Activated CD4-positive, alpha-beta memory T cell treated with anti-CD3 and anti-CD28 coated beads for 36 hours (primary cell): ENCODE measurements at regions not wholly inside any gene's neighbourhood (a gene's known extent, or its start where the extent isn't known, plus 50 kb on each side); places are given as distances from the start of the nearest gene placed in this dataset.
"Not testable (repeated sequence)": the region's sequence is repeated elsewhere in the genome, so short reads cannot be mapped to it uniquely, and the experiment has no call there.

Experiments used
- CTCF ChIA-PET: fragments of 350-600 bp; sonication (Branson Sonifier 250); formaldehyde crosslinking; loops from one replicate; lab custom pipeline; 2021; ENCODE audit warnings: antibody characterized with exemption, inconsistent platforms; lab: Charles Lee
- POLR2A ChIA-PET: fragments of 350-600 bp; sonication (Branson Sonifier 250); formaldehyde crosslinking; loops from one replicate; lab custom pipeline; 2021; ENCODE audit warnings: antibody characterized with exemption; lab: Charles Lee
- DNase-seq: peaks from one replicate; pipeline ENCODE4 v3.0.0-alpha.2; 2020
- H3K27ac Mint-ChIP-seq: one replicate; pipeline ENCODE4 v1.8.0; 2021; ENCODE audit warnings: mixed read lengths
- H3K27me3 Mint-ChIP-seq: one replicate; pipeline ENCODE4 v1.8.0; 2021; ENCODE audit warnings: mixed read lengths
- H3K36me3 Mint-ChIP-seq: one replicate; pipeline ENCODE4 v1.8.0; 2021; ENCODE audit warnings: mixed read lengths
- H3K4me1 Mint-ChIP-seq: one replicate; pipeline ENCODE4 v1.8.0; 2021; ENCODE audit warnings: low read depth, mixed read lengths
- H3K4me3 Mint-ChIP-seq: one replicate; pipeline ENCODE4 v1.8.0; 2021; ENCODE audit warnings: mild to moderate bottlenecking, mixed read lengths
- H3K9me3 Mint-ChIP-seq: one replicate; pipeline ENCODE4 v1.8.0; 2021; ENCODE audit warnings: mixed read lengths
- intact Hi-C: fragments of 100-400 bp; cut with micrococcal nuclease; formaldehyde crosslinking; loops from one replicate; pipeline ENCODE4 v1.15.1; 2023

DNA sequence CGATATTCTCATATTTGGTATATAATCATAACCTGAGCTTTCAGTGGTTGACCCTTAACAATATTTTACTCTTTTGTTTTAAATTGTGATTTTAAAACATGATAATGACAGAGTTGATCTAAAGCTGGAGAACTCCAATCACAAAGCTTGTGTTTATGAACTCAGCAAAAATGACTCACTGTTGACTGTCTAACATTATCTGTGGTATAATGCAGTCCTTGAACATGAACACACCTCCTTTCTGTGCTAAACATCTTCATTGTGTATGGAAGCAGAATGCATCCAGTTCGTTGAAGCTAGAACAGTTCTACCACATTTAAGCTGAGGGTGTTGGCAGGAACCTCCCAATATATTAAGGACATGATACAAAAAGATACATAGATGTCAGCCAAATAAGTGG is 1030.2 kb upstream of the SEMA6A start:
- ChIA-PET POLR2A (no interaction called here), CTCF (interaction anchor here (0.7 kb wide), 1 partner anchor 43 kb away, joined by 4 read pairs; no protein-coding TSS in a partner anchor)
- no peak overlapping the region for H3K27ac Mint-ChIP-seq
- no peak for DNase-seq
- H3K9me3 Mint-ChIP-seq: peaks cover 6% of the 10 kb centered on the region
- intact Hi-C loops: no loop called here
- no peaks in the 10 kb centered on the region for H3K27me3 Mint-ChIP-seq
- no peaks in the 10 kb centered on the region for H3K36me3 Mint-ChIP-seq
- H3K4me3 Mint-ChIP-seq: no peak overlapping the region
- H3K4me1 Mint-ChIP-seq: no peaks in the 10 kb centered on the region

GRCh38 chr5:117599811-117600210 is 1025.2 kb upstream of the SEMA6A start:
- H3K27ac Mint-ChIP-seq, H3K9me3 Mint-ChIP-seq, POLR2A ChIA-PET, intact Hi-C loops, H3K4me3 Mint-ChIP-seq, H3K36me3 Mint-ChIP-seq, DNase-seq, CTCF ChIA-PET, H3K4me1 Mint-ChIP-seq, H3K27me3 Mint-ChIP-seq: not testable (repeated sequence)

GRCh38 chr5:117594166-117594565 is 1019.5 kb upstream of the SEMA6A start:
- H3K27me3 Mint-ChIP-seq: no peaks in the 10 kb centered on the region
- H3K9me3 Mint-ChIP-seq: peaks cover 2% of the 10 kb centered on the region
- intact Hi-C loops: no loop called here
- H3K27ac Mint-ChIP-seq: no peak overlapping the region
- H3K4me1 Mint-ChIP-seq: no peaks in the 10 kb centered on the region
- CTCF ChIA-PET: no interaction called here
- H3K4me3 Mint-ChIP-seq: no peak overlapping the region
- H3K36me3 Mint-ChIP-seq: no peaks in the 10 kb centered on the region
- POLR2A ChIA-PET: no interaction called here
- no peak for DNase-seq

DNA sequence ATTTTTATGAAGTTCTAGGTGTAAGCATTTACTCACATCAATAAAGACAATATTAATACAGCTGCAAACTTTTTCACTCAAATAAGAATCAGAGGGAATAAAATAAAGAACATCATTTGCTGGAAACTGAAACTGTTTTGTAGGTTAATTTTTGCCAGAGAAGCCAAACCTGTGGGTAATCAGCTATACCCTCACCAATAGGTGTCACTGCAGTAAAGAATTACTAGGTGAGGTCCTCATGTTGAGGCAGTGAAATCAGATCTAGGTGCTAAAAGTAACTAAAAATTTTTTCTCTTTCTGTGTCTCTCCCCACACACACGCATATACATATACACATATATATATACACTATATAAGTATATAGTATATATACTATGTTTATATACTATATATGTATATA is 1016.3 kb upstream of the SEMA6A start:
- H3K36me3 Mint-ChIP-seq: no peaks in the 10 kb centered on the region
- H3K4me3 Mint-ChIP-seq: no peak overlapping the region
- ChIA-PET CTCF (no interaction called here), POLR2A (no interaction called here)
- no peaks in the 10 kb centered on the region for H3K4me1 Mint-ChIP-seq
- no peak overlapping the region for H3K27ac Mint-ChIP-seq
- H3K9me3 Mint-ChIP-seq: no peaks in the 10 kb centered on the region
- intact Hi-C loops: no loop called here
- H3K27me3 Mint-ChIP-seq: no peaks in the 10 kb centered on the region
- no peak for DNase-seq

DNA sequence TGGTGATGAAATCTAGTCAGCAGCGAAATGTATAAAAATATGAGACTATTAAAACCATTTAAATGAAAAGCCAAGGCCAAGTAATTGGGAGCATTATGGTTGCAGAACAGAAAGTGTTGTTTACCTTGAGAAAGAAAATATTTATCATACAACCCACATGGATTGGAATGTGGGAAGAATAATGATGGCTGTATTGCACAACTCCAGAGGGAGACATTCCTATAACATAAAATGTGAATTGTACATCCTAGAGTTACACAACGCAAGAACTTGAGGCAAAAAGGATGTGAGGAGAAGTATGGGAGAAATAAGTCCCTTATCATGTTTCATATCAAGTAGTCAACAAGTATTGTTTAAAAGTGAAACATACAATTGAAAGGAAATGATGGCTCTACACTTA is 1014.0 kb upstream of the SEMA6A start:
- no peaks in the 10 kb centered on the region for H3K9me3 Mint-ChIP-seq
- no peak overlapping the region for H3K27ac Mint-ChIP-seq
- ChIA-PET CTCF (no interaction called here), POLR2A (no interaction called here)
- H3K27me3 Mint-ChIP-seq: no peaks in the 10 kb centered on the region
- H3K36me3 Mint-ChIP-seq: no peaks in the 10 kb centered on the region
- no peak for DNase-seq
- H3K4me1 Mint-ChIP-seq: no peaks in the 10 kb centered on the region
- intact Hi-C loops: no loop called here
- no peak overlapping the region for H3K4me3 Mint-ChIP-seq

DNA sequence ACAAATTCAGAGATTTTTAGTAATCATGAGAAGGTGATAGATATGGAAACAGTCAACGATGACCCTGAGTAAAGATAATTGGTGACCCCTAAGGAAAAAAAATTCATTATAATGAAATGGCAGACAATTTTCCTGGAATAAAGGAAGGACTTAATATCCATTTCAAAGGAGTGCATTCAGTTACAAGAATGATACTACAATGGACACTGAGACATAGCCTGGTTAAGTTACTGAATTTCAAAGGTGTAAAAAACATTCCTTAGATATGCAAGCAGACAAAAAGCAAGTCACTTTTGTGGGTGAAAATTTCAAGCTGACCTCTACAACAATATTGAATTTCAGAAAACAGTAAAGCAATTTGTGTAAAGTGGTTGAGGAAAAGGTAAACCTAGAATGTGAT is 1012.5 kb upstream of the SEMA6A start:
- DNase-seq: no peak
- Mint-ChIP-seq H3K4me3 (no peak overlapping the region), H3K27me3 (no peaks in the 10 kb centered on the region), H3K9me3 (no peaks in the 10 kb centered on the region), H3K36me3 (no peaks in the 10 kb centered on the region), H3K27ac (no peak overlapping the region), H3K4me1 (no peaks in the 10 kb centered on the region)
- POLR2A ChIA-PET: no interaction called here
- intact Hi-C loops: no loop called here
- CTCF ChIA-PET: no interaction called here

GRCh38 chr5:117568622-117569021 is 994.0 kb upstream of the SEMA6A start:
- no peaks in the 10 kb centered on the region for H3K36me3 Mint-ChIP-seq
- DNase-seq: no peak
- peaks cover 4% of the 10 kb centered on the region for H3K9me3 Mint-ChIP-seq
- intact Hi-C loops: no loop called here
- H3K4me1 Mint-ChIP-seq: no peaks in the 10 kb centered on the region
- POLR2A ChIA-PET: no interaction called here
- no peak overlapping the region for H3K27ac Mint-ChIP-seq
- CTCF ChIA-PET: no interaction called here
- no peak overlapping the region for H3K4me3 Mint-ChIP-seq
- no peaks in the 10 kb centered on the region for H3K27me3 Mint-ChIP-seq

DNA sequence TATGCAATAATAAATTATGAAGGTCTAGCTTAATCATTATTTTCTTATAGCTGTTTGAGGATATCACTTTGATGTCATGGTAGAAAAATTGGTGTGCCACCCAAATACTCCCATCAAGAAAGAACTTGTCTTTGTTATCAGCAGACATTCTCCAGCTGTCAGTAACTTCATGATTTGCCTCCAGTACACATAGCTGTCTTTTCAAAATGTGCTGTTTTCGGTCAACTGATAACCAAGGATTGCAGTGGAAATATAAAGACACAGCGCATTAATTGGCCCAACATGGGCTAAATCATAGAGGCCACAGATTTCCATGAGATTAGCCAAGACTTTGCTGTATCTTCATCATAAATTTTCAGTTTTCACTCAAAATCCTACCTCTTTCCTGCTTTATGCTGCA is 993.5 kb upstream of the SEMA6A start:
- peaks cover 4% of the 10 kb centered on the region for H3K9me3 Mint-ChIP-seq
- POLR2A ChIA-PET: no interaction called here
- no peaks in the 10 kb centered on the region for H3K4me1 Mint-ChIP-seq
- H3K4me3 Mint-ChIP-seq: no peak overlapping the region
- no peaks in the 10 kb centered on the region for H3K36me3 Mint-ChIP-seq
- intact Hi-C loops: no loop called here
- H3K27ac Mint-ChIP-seq: no peak overlapping the region
- CTCF ChIA-PET: no interaction called here
- H3K27me3 Mint-ChIP-seq: no peaks in the 10 kb centered on the region
- no peak for DNase-seq

GRCh38 chr5:117562647-117563046 is 988.0 kb upstream of the SEMA6A start:
- no peak for DNase-seq
- Mint-ChIP-seq H3K36me3 (no peaks in the 10 kb centered on the region), H3K4me1 (no peaks in the 10 kb centered on the region), H3K27me3 (no peaks in the 10 kb centered on the region), H3K9me3 (peaks cover 2% of the 10 kb centered on the region), H3K27ac (no peak overlapping the region), H3K4me3 (no peak overlapping the region)
- ChIA-PET CTCF (no interaction called here), POLR2A (no interaction called here)
- intact Hi-C loops: no loop called here

DNA sequence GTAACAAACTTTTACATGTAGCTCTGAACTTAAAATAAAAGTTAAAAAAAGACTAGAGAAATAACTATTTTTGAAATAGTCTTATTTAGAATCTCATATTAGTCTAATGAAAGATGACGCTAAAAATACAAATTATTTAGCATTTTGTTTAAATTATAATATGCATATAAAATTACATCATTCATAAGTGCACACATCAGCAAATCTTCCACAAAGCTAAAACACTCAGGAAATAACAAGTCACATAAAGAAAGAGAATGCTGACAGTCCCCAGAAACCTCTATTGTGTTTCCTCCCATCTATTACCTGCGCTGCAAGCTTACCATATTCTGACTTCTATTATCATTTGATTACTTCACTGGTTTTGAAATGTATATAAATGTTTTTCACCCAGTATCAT is 986.9 kb upstream of the SEMA6A start:
- ChIA-PET POLR2A (no interaction called here), CTCF (no interaction called here)
- DNase-seq: no peak
- Mint-ChIP-seq H3K27ac (no peak overlapping the region), H3K36me3 (no peaks in the 10 kb centered on the region), H3K4me1 (no peaks in the 10 kb centered on the region), H3K27me3 (no peaks in the 10 kb centered on the region), H3K9me3 (no peaks in the 10 kb centered on the region), H3K4me3 (no peak overlapping the region)
- intact Hi-C loops: no loop called here

DNA sequence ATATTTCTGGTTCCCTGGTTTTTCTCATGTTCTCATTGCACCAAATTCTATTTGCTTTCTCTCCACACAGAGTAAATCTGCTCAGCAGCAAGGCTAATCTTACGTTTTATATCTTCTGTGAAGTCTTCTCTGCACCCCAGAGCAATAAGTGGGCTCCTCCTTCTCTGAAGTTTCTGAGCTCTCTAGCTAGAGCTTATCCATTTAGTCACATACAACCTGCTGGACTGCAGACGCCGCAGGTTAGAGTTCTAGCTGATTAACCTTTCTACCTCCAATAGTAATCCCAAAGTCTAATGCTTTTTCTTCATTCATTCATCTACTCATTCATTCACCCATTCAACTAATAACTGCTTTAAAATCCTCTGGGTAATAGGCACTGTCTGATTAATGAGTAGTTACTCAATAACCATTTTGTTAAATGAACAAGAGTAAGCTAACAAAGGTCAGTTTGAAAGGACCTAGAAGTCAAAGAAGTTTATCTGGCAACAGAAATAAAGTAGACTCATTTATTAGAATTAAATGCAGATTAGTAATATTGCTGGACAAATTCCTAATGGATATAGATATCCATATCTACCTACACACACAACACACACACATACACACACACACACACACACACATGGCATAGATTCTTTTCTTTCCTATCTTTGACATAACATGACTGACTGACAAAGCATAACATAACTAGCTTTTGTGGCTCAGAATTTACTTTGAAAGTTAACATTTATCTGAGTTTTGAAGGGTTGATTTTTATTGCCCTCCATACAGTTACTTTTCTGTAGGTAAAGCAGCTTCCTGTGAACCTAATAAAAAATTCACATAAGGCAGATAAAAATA is 984.6 kb upstream of the SEMA6A start:
- Mint-ChIP-seq H3K27ac (no peak overlapping the region), H3K27me3 (no peaks in the 10 kb centered on the region), H3K4me3 (no peak overlapping the region), H3K9me3 (no peaks in the 10 kb centered on the region), H3K36me3 (no peaks in the 10 kb centered on the region), H3K4me1 (no peaks in the 10 kb centered on the region)
- DNase-seq: no peak
- intact Hi-C loops: no loop called here
- ChIA-PET POLR2A (no interaction called here), CTCF (no interaction called here)

- intact Hi-C loops: no loop called here
- peaks cover 2% of the 10 kb centered on the region for H3K9me3 Mint-ChIP-seq
- no peaks in the 10 kb centered on the region for H3K27me3 Mint-ChIP-seq
- no peaks in the 10 kb centered on the region for H3K36me3 Mint-ChIP-seq
- no peak for DNase-seq
- H3K27ac Mint-ChIP-seq: no peak overlapping the region
- H3K4me1 Mint-ChIP-seq: no peaks in the 10 kb centered on the region
- ChIA-PET CTCF (no interaction called here), POLR2A (no interaction called here)
- no peak overlapping the region for H3K4me3 Mint-ChIP-seq
Observed at GRCh38 chr5:117551236-117551635, 976.6 kb upstream of the SEMA6A start.

DNA sequence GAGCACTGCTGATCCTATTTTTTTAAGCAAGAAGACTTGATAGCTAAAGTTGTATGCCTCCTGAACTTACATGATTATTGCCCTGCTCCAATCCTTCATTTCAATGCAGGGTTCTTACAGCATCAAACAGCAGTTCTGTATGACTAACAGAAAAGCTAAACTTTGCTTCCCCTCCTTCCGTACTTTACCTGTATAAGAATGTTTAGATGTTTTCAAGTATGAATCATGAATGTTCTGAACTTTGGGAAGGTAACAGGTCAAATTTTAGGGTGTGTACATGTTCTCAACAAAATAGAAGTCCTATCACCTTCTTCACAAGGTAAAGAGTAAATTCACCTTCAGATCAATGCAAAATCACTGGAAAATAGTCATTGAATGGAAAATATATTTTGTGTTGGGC is 972.6 kb upstream of the SEMA6A start:
- Mint-ChIP-seq H3K9me3 (peaks cover 4% of the 10 kb centered on the region), H3K36me3 (no peaks in the 10 kb centered on the region), H3K27ac (no peak overlapping the region), H3K4me1 (no peaks in the 10 kb centered on the region), H3K27me3 (no peaks in the 10 kb centered on the region), H3K4me3 (no peak overlapping the region)
- ChIA-PET CTCF (no interaction called here), POLR2A (no interaction called here)
- DNase-seq: no peak
- intact Hi-C loops: no loop called here
